Dendritic cell treated with granulocyte-macrophage colony-stimulating factor and Interleukin-4, amounts not matched to agents 40 ng/mL and 50 ng/mL, for 4 days (primary cell): ENCODE measurements at regions not wholly inside any gene's neighbourhood (a gene's known extent, or its start where the extent isn't known, plus 50 kb on each side); places are given as distances from the start of the nearest gene placed in this dataset.
"Not testable (repeated sequence)": the region's sequence is repeated elsewhere in the genome, so short reads cannot be mapped to it uniquely, and the experiment has no call there.

Experiments used
- H3K27ac Mint-ChIP-seq: one replicate; pipeline ENCODE4 v1.8.0; 2022; ENCODE audit warnings: mild to moderate bottlenecking, mixed read lengths
- H3K27me3 Mint-ChIP-seq: one replicate; pipeline ENCODE4 v1.8.0; 2022; ENCODE audit warnings: mild to moderate bottlenecking, mixed read lengths
- H3K36me3 Mint-ChIP-seq: one replicate; pipeline ENCODE4 v1.8.0; 2022; ENCODE audit warnings: low read depth, mixed read lengths
- H3K4me1 Mint-ChIP-seq: one replicate; pipeline ENCODE4 v1.8.0; 2022; ENCODE audit warnings: low read depth, mixed read lengths
- H3K4me3 Mint-ChIP-seq: one replicate; pipeline ENCODE4 v1.8.0; 2022; ENCODE audit warnings: mild to moderate bottlenecking, moderate library complexity, mixed read lengths
- H3K9me3 Mint-ChIP-seq: one replicate; pipeline ENCODE4 v1.8.0; 2022; ENCODE audit warnings: mixed read lengths
- intact Hi-C: fragments of 100-400 bp; cut with micrococcal nuclease; formaldehyde crosslinking; loops from one replicate; pipeline ENCODE4 v1.15.0; 2022

DNA sequence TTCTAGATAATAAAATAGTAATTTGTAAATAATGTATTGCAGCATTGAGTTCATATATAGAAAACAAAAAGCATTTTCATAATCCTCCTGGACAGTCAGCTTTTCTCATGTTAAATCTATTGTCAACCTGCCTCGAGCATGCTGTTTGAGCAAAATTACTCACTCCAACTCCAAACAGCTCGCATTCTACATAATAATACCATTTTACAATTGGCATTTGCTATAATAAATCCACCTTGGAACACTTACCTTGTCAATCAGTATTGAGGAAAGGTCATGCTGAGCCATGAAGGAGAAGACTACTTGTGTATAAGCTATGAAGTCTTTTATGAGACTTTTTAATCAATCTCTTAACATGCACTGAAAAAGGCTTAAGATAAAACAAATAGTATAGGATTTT is 682.6 kb downstream of the CBLN4 start:
- peaks cover 15% of the 10 kb centered on the region for H3K9me3 Mint-ChIP-seq
- H3K4me3 Mint-ChIP-seq, result no peak overlapping the region
- H3K27me3 Mint-ChIP-seq, result no peaks in the 10 kb centered on the region
- H3K36me3 Mint-ChIP-seq, result no peaks in the 10 kb centered on the region
- no peaks in the 10 kb centered on the region for H3K4me1 Mint-ChIP-seq
- intact Hi-C loops, result no loop called here
- H3K27ac Mint-ChIP-seq, result no peak overlapping the region

DNA sequence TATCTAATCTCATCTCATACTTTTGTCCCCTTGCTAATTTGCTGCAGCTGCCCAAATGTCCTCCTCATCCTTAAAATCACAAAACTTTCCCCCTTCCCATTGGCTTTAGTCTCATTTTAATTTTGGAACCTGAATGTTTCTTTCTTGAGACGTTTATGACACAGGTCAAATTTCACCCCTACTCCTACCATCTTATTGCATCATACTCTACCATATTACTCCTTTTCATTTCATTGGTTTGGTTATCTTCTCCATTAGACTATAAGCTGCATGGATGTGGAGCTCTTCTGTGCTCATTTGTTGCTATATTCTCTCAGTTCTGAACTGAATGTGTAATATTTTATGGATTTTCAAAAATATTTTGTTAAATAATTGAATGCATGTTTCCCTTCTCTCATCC is 688.6 kb downstream of the CBLN4 start:
- Mint-ChIP-seq H3K27ac (no peak overlapping the region), H3K9me3 (peaks cover 34% of the 10 kb centered on the region), H3K27me3 (no peaks in the 10 kb centered on the region), H3K36me3 (no peaks in the 10 kb centered on the region), H3K4me1 (no peaks in the 10 kb centered on the region), H3K4me3 (no peak overlapping the region)
- intact Hi-C loops, result no loop called here

DNA sequence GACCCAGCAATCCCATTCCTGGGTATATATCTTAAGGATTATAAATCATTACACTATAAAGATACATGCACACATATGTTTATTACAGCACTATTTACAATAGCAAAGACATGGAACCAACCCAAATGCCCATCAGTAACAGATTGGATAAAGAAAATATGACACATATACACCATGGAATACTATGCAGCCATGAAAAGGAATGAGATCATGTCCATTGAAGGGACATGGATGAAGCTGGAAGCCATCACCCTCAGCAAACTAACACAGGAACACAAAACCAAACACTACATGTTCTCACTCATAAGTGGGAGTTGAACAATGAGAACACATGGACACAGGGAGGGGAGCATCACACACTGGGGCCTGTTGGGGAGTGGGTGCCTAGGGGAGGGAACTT is 694.5 kb downstream of the CBLN4 start:
- intact Hi-C loops, H3K27me3 Mint-ChIP-seq, H3K4me1 Mint-ChIP-seq, H3K27ac Mint-ChIP-seq, H3K36me3 Mint-ChIP-seq, H3K4me3 Mint-ChIP-seq: not testable (repeated sequence)
- H3K9me3 Mint-ChIP-seq, result peaks cover 40% of the 10 kb centered on the region

DNA sequence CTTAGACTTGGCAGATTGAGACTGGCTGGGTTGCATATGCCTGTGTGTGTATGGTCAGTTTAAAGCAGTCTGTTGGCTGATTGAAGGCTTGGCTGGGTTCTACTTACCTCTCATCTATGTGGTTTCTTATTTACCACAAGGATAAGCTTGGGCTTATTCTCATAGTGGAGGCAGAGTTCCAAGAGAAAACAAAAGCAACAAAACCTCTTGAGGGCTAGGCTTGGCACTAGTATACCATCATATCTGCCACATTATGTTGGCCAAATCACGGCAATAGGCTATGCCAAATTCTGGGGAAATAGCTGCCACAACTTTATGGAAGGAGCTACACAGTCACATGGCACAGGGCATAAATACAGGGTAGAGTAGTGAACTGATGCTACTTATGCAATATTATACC is 714.1 kb downstream of the CBLN4 start:
- H3K27ac Mint-ChIP-seq, result no peak overlapping the region
- no peaks in the 10 kb centered on the region for H3K27me3 Mint-ChIP-seq
- no peak overlapping the region for H3K4me3 Mint-ChIP-seq
- H3K4me1 Mint-ChIP-seq, result no peaks in the 10 kb centered on the region
- H3K9me3 Mint-ChIP-seq, result peaks cover 8% of the 10 kb centered on the region
- intact Hi-C loops, result no loop called here
- H3K36me3 Mint-ChIP-seq, result no peaks in the 10 kb centered on the region

DNA sequence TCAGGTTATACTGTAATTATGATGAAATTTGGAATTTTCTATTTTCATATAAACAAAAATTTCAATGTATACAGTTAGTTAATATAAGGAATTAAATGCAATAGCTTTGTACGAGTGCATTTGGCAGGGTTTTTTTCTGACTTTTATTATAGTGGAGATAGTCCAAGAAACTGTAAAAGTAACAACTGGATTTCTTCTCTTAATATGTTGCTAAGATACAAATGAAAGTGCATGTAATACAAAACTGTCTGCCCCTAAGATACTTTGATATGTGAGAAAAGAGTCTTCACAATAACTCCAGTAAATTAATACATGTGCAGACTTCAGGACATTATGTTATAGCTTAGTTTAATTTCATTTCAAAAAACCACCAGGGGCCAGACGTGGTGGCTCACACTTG is 721.4 kb downstream of the CBLN4 start:
- intact Hi-C loops, result no loop called here
- Mint-ChIP-seq H3K27ac (no peak overlapping the region), H3K27me3 (no peaks in the 10 kb centered on the region), H3K4me3 (no peak overlapping the region), H3K36me3 (no peaks in the 10 kb centered on the region), H3K4me1 (no peaks in the 10 kb centered on the region), H3K9me3 (peaks cover 10% of the 10 kb centered on the region)

DNA sequence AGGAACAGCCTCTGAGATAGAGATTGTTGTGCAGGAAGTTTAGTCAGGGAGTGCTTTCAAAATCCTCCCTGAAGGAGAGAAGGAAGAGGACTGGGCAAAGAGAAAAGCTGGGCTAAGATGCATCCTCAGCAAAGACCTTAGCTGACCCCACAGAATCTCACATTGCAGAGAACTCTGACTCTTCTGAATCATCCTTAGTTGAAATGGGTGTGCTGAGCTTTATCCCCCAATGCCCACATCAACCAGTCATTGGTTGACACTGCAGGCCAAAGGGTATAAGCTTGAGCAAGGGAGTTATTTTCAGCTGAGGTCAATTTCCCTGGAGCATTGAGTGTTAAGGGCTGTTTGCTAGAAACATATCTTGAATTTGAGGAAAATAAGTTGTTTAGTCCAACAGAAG is 732.2 kb downstream of the CBLN4 start:
- no peaks in the 10 kb centered on the region for H3K4me1 Mint-ChIP-seq
- H3K27me3 Mint-ChIP-seq, result no peaks in the 10 kb centered on the region
- intact Hi-C loops, result no loop called here
- peaks cover 17% of the 10 kb centered on the region for H3K9me3 Mint-ChIP-seq
- H3K4me3 Mint-ChIP-seq, result no peak overlapping the region
- no peak overlapping the region for H3K27ac Mint-ChIP-seq
- H3K36me3 Mint-ChIP-seq, result no peaks in the 10 kb centered on the region

DNA sequence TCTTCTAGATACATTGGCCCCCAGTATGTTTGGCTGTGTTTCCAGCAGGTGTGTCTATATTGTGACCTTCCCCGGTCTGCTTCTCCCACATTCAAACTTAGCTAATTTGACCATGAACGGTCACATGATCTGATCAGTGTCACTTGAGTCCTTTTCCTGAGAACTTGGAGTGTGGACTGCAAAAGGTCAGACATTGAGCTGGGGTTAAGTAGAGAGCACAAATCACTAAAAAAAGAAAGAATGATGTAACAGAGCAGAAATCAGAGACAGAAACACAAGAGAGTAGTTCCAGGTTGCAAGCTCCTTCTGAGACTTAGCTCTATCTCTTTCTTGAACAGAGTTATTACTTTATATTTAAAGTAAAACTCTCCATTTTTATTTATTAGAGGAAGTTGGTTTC is 733.9 kb downstream of the CBLN4 start:
- intact Hi-C loops, result no loop called here
- Mint-ChIP-seq H3K27ac (no peak overlapping the region), H3K4me1 (no peaks in the 10 kb centered on the region), H3K4me3 (no peak overlapping the region), H3K27me3 (no peaks in the 10 kb centered on the region), H3K9me3 (peaks cover 6% of the 10 kb centered on the region), H3K36me3 (no peaks in the 10 kb centered on the region)

DNA sequence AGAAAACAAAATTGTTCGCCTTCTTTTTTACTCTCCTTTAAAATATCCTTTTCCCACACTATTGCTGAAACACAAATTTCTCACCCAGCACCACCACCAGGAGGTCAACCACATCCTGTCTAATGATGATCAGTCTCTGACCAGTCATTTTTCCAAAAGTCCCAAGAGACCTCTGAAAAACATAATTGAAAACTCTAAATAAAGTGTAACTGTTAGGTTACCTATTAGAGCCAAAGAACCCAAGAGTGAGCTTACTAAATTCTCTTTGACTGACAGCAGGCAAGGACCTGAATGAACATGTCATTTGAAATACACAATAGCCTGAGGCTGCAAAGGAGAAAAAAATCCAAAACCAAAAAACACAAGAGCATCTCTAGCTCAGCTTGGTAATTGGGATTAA is 735.4 kb downstream of the CBLN4 start:
- intact Hi-C loops, result no loop called here
- Mint-ChIP-seq H3K36me3 (no peaks in the 10 kb centered on the region), H3K27me3 (no peaks in the 10 kb centered on the region), H3K4me3 (no peak overlapping the region), H3K4me1 (no peaks in the 10 kb centered on the region), H3K9me3 (peaks cover 9% of the 10 kb centered on the region), H3K27ac (no peak overlapping the region)

DNA sequence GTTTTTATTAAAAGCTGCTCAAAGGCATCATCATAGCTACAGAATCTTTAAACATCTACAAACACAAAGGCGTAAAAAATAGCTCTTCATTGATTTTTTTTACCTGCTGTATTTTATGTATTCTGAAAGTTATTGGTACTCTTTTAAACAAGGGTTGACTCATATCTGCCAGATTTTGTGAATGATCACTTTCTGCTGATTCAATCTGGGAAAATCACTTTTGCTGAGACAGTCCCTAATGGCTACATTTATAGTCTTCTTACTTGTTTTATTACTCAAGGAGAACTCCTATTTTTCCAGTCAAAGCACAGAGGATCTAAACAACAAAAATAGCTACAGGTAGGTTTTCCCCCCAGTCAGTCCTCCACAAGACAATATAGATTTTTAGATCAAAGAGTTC is 739.0 kb downstream of the CBLN4 start:
- no peak overlapping the region for H3K4me3 Mint-ChIP-seq
- no peaks in the 10 kb centered on the region for H3K36me3 Mint-ChIP-seq
- peaks cover 14% of the 10 kb centered on the region for H3K9me3 Mint-ChIP-seq
- no peaks in the 10 kb centered on the region for H3K4me1 Mint-ChIP-seq
- H3K27ac Mint-ChIP-seq, result no peak overlapping the region
- H3K27me3 Mint-ChIP-seq, result no peaks in the 10 kb centered on the region
- intact Hi-C loops, result no loop called here

DNA sequence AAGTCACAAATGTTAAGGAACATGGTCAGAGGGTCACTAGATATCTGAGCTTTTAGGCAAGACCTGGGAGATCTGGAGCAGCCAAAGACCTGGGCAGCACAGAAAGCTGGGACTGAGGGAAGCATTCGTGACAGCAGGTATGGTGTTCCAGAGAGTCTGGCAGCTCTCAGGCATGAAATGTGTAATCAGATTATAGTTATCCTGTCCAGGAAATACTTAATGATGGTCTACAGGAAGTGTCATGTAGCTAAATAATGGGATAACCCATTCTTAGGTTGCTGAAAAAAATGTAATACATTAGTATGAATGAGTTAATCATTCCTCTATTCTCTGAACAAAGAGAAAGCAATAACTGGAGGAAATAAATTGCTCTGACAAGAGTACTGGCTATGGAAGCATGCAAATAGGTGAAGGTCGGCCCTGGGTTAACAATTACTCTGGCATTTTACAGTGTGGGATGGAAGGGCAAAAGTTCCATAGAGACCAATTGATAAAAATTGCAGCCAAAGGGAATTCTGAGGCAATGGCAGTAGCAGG is 740.5 kb downstream of the CBLN4 start:
- intact Hi-C loops, result no loop called here
- H3K4me1 Mint-ChIP-seq, result no peaks in the 10 kb centered on the region
- peaks cover 9% of the 10 kb centered on the region for H3K9me3 Mint-ChIP-seq
- H3K27me3 Mint-ChIP-seq, result no peaks in the 10 kb centered on the region
- no peak overlapping the region for H3K4me3 Mint-ChIP-seq
- no peak overlapping the region for H3K27ac Mint-ChIP-seq
- no peaks in the 10 kb centered on the region for H3K36me3 Mint-ChIP-seq

DNA sequence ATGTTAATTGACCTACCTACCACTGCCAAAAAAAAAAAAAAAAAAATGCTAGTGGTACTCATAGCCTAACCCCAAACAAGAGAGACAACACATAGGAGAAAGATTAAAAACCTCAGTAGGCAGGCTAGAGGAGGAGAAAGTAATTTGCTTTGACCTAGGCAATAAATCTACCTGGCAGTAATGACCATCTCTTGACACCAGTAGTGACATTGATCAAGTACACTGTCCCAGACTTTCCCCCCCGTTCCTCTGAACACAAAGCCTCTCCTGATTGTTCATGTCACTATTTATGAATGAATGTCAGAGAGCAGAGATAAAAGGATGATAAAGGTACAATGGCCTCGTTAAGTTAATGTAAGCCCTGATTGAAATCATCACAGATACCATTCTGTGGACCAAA is 746.8 kb downstream of the CBLN4 start:
- intact Hi-C loops, result no loop called here
- H3K4me1 Mint-ChIP-seq, result no peaks in the 10 kb centered on the region
- peaks cover 18% of the 10 kb centered on the region for H3K9me3 Mint-ChIP-seq
- no peaks in the 10 kb centered on the region for H3K36me3 Mint-ChIP-seq
- H3K27me3 Mint-ChIP-seq, result no peaks in the 10 kb centered on the region
- H3K4me3 Mint-ChIP-seq, result no peak overlapping the region
- H3K27ac Mint-ChIP-seq, result no peak overlapping the region

DNA sequence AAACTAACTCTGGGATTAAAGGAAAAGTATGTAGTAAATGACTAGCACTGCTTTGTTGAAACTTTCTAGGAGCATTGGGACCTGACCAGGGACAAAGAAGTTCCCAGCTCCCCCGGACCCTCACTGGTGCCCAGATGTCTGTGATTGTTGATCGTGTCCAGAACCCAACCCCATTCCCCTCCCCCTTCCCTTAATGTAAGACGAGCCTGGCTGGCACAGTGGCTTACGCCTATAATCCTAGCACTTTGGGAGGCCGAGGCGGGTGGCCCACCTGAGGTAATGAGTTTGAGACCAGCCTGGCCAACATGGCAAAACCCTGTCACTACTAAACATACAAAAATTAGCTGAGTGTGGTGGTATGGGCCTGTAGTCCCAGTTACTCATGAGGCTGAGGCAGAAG is 750.3 kb downstream of the CBLN4 start:
- no peaks in the 10 kb centered on the region for H3K4me1 Mint-ChIP-seq
- no peaks in the 10 kb centered on the region for H3K36me3 Mint-ChIP-seq
- peaks cover 25% of the 10 kb centered on the region for H3K9me3 Mint-ChIP-seq
- no peak overlapping the region for H3K4me3 Mint-ChIP-seq
- no peak overlapping the region for H3K27ac Mint-ChIP-seq
- H3K27me3 Mint-ChIP-seq, result no peaks in the 10 kb centered on the region
- intact Hi-C loops, result no loop called here

DNA sequence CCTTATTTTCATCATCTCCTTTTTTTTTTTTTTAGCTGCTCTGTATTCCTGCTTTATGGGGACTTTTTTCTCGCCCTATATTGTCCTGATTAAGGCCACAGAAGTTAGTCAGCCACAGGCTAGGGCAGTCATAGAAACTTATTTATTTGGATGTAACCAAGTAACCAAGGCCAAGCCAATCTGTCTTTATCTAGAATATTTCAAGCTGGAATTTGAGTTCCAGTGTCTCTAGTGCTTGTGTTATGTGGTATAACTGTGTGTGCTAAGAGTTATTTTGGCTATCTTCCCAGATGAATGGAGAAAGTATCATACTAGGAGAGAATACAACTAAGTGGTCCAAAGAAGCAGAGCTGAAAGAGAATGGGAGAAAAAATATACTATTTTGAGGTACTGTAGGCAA is 751.5 kb downstream of the CBLN4 start:
- H3K36me3 Mint-ChIP-seq, result no peaks in the 10 kb centered on the region
- H3K4me3 Mint-ChIP-seq, result no peak overlapping the region
- no peaks in the 10 kb centered on the region for H3K4me1 Mint-ChIP-seq
- H3K27me3 Mint-ChIP-seq, result no peaks in the 10 kb centered on the region
- H3K27ac Mint-ChIP-seq, result no peak overlapping the region
- intact Hi-C loops, result no loop called here
- H3K9me3 Mint-ChIP-seq, result peaks cover 28% of the 10 kb centered on the region

DNA sequence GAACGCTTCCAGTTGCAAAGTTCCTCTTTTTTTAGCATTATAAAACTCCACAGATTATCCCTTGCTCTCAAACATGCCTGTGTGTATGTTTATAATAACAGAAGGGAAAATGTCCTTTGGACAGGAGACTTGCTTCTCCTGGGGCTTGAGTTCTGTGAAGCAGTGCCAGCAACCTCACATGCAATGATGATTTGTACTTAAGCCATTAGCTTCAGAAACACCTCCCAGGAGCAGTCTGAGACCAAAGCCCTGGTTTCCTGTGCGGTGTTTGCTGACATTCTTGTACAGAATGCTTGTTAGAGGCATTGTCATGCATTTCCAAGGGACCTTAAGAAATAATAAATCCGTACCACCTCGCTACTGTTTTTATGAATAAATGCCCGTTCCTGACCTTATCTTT is 752.8 kb downstream of the CBLN4 start:
- no peaks in the 10 kb centered on the region for H3K4me1 Mint-ChIP-seq
- no peaks in the 10 kb centered on the region for H3K27me3 Mint-ChIP-seq
- intact Hi-C loops, result no loop called here
- no peak overlapping the region for H3K4me3 Mint-ChIP-seq
- no peak overlapping the region for H3K27ac Mint-ChIP-seq
- H3K36me3 Mint-ChIP-seq, result no peaks in the 10 kb centered on the region
- peaks cover 34% of the 10 kb centered on the region for H3K9me3 Mint-ChIP-seq

DNA sequence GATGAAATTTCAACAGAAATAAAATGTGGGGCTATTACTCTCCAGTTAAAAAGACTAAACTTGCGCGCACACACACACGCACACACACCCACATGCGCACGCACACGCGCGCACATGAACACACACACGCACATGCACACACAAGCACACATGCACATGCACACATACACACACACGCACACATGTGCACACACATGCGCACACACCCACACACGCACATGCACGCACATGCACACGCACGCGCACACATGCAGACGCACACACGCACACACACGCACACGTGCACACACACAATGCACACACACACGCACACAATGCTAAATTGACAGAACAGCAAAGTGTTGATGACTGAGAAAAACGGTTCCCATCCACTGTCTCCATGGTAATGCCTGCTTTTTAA is 754.1 kb downstream of the CBLN4 start:
- Mint-ChIP-seq H3K9me3 (peaks cover 45% of the 10 kb centered on the region), H3K36me3 (no peaks in the 10 kb centered on the region), H3K4me1 (no peaks in the 10 kb centered on the region), H3K27me3 (no peaks in the 10 kb centered on the region), H3K4me3 (no peak overlapping the region), H3K27ac (no peak overlapping the region)
- intact Hi-C loops, result no loop called here
